ENCODE measurements at regions not wholly inside any gene's neighbourhood (a gene's known extent, or its start where the extent isn't known, plus 50 kb on each side); places are given as distances from the start of the nearest gene placed in this dataset.

DNA sequence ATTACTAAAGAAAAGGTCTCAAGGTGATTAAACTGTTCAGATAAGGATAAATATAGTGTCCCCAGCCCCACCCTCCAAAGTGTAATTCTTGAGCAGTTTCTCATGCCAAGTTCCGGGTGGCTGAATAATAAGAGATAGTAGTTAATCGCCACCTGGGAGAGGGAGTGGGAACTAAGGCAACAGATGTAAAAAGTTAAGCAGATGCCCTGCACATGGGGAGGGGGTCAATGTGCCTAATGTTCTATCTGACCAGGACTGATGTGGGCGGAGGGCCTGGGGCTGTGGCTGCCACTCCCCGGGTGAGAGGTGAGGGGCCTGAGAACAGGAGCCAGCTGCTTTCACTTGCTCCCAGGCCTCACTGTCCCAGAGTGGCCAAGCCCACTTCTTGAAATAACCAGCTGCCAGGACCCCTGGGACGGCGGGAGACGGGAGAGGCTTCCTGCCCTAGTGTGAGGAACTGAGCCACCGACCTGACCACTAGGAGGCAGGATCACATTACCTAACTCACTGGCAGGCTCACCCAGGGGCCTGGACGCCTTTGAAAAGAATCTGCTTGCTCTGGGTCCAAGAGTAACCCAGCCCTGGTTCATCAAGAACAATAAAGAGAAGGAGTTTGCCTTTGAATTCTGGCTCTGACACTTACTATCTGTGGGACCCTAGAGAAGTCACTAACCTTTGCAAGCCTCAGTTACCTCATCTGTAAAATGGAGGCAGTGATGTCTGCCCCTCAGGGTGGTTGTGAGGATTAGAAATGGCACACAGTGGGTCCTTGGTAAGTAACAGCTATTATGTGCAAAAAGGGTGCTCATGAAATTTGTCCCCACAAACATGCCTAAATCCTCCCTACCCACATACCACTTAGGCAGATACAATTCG, 179.2 kb downstream of the ATG4C start:
- DNase-seq: peak; percentile 46 to 79

DNA sequence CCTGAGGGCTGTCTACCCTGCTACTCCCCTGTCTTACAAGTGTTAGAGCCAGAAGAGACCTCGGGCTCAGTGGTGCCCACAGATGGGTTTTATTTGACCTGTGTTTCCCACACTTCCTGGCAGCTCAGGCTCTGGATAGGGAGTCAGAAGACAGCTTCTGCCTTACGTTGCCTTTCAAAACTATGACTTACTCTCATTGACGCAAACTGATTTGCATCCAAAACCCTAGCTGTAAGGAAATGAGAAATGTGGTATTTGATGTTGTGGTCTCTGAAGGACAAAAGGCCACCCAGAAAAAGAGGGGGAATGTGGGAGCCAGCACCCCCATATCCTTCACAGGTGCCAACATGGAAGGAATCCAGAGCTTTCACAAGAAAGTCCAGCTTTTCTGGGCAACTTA, 180.2 kb downstream of the ATG4C start:
- H3K9me3 ChIP-seq: no peaks in the 10 kb centered on the region
- no peaks in the 10 kb centered on the region for H3K36me3 ChIP-seq
- DNase-seq: no peak
- intact Hi-C loops (cut with DNase I; ENCODE audit: low total_unique reads): no loop called here
- H3K27me3 ChIP-seq: peaks cover 0 to 4% (median 0%) of the 10 kb centered on the region in 3 donors
- WGBS, 5 donors: 56 to 75% (median 68%) methylated on average over 3 of the region's 3 CpGs
- TF ChIP-seq, protein P1, sequence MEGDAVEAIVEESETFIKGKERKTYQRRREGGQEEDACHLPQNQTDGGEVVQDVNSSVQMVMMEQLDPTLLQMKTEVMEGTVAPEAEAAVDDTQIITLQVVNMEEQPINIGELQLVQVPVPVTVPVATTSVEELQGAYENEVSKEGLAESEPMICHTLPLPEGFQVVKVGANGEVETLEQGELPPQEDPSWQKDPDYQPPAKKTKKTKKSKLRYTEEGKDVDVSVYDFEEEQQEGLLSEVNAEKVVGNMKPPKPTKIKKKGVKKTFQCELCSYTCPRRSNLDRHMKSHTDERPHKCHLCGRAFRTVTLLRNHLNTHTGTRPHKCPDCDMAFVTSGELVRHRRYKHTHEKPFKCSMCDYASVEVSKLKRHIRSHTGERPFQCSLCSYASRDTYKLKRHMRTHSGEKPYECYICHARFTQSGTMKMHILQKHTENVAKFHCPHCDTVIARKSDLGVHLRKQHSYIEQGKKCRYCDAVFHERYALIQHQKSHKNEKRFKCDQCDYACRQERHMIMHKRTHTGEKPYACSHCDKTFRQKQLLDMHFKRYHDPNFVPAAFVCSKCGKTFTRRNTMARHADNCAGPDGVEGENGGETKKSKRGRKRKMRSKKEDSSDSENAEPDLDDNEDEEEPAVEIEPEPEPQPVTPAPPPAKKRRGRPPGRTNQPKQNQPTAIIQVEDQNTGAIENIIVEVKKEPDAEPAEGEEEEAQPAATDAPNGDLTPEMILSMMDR (IDR thresholded peaks at IDR 0.05): no peak
- no peak for TF ChIP-seq EP300 (IDR thresholded peaks at IDR 0.05)
- no peak overlapping the region for H3K4me3 ChIP-seq
- H3K27ac ChIP-seq: no peak overlapping the region
- peaks cover 0 to 6% (median 2%) of the 10 kb centered on the region in 4 donors for H3K4me1 ChIP-seq

More for the DNA sequence above, 179.2 kb downstream of the ATG4C start:
- no peak overlapping the region for H3K4me3 ChIP-seq
- no peak overlapping the region for H3K27ac ChIP-seq
- H3K9me3 ChIP-seq: no peaks in the 10 kb centered on the region
- intact Hi-C loops (cut with DNase I; ENCODE audit: low total_unique reads): no loop called here
- peaks cover 0 to 6% (median 2%) of the 10 kb centered on the region in 4 donors for H3K4me1 ChIP-seq
- H3K36me3 ChIP-seq: no peaks in the 10 kb centered on the region
- TF ChIP-seq, protein P1 (IDR thresholded peaks at IDR 0.05): peak in 4 of 7 experiments; percentile 25 to 40 (median 32)
- no peak for TF ChIP-seq POLR2A (IDR thresholded peaks at IDR 0.05)
- 15 to 31% (median 19%) methylated on average over 6 to 10 of the region's 10 CpGs for WGBS, 5 donors
- H3K27me3 ChIP-seq: peaks cover 0 to 4% (median 0%) of the 10 kb centered on the region in 3 donors

DNA sequence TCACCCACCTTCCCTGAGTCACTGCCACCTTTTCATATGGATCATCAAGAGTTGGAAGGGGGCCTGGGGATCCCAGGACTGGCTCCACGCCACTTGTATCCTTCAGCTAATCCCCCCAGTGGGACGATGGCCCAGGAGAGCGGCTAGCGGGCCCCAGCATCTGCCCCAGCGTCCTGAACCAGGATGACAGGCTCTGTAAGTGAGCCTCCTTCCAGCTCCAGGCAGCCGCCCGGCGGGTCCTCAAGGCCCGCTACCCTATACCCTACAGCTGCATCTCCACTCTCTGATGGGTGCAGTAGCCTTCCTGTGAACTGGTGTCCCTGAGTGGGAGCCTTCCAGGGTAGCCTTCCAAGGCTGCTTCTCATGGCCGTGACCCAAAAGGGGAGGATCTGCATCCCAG, 183.1 kb downstream of the ATG4C start:
- 75 to 93% (median 90%) methylated on average over 1 to 10 of the region's 10 CpGs for WGBS, 5 donors
- TF ChIP-seq EP300 (IDR thresholded peaks at IDR 0.05): no peak
- no peak for TF ChIP-seq POLR2AphosphoS5 (IDR thresholded peaks at IDR 0.05)
- TF ChIP-seq POLR2A (IDR thresholded peaks at IDR 0.05): no peak
- TF ChIP-seq, protein P1 (IDR thresholded peaks at IDR 0.05): no peak

DNA sequence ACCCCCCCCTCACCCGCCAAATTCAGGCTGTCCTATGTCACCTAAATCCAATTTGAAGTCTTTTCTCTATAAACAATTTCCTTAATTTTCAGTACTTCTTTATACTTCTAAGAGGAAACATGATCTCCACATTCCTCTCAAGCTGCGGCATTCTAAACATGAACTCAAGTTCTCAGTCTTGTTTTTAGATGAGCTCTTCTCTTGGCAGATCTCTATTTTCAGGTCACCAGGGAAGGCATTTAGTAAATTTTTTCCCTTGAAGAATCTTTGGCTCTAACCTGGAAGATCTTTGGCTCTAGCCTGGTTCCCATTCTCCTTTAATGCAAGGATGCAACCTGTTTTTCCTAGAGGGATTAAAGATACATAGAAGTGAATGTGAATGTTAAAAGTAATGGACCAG, 193.4 kb downstream of the ATG4C start:
- H3K4me1 ChIP-seq: no peaks in the 10 kb centered on the region
- intact Hi-C loops (cut with DNase I; ENCODE audit: low total_unique reads): no loop called here
- WGBS, 5 donors: 54 to 79% (median 72%) methylated on average over 2 of the region's 2 CpGs
- H3K4me3 ChIP-seq: no peak overlapping the region
- no peaks in the 10 kb centered on the region for H3K36me3 ChIP-seq
- H3K27me3 ChIP-seq: no peaks in the 10 kb centered on the region
- TF ChIP-seq, protein P1 (IDR thresholded peaks at IDR 0.05): no peak
- no peak for TF ChIP-seq POLR2A (IDR thresholded peaks at IDR 0.05)
- TF ChIP-seq POLR2AphosphoS5 (IDR thresholded peaks at IDR 0.05): no peak
- no peak for TF ChIP-seq EP300 (IDR thresholded peaks at IDR 0.05)
- DNase-seq: peak in 1 of 2 donors; percentile 25
- H3K9me3 ChIP-seq: no peaks in the 10 kb centered on the region
- no peak overlapping the region for H3K27ac ChIP-seq

More for the DNA sequence above, 183.1 kb downstream of the ATG4C start:
- intact Hi-C loops (cut with DNase I; ENCODE audit: low total_unique reads): no loop called here
- no peak overlapping the region for H3K4me3 ChIP-seq
- H3K36me3 ChIP-seq: no peaks in the 10 kb centered on the region
- peaks cover 0 to 6% (median 2%) of the 10 kb centered on the region in 4 donors for H3K4me1 ChIP-seq
- H3K27me3 ChIP-seq: peaks cover 0 to 4% (median 0%) of the 10 kb centered on the region in 3 donors
- H3K9me3 ChIP-seq: no peaks in the 10 kb centered on the region
- H3K27ac ChIP-seq: no peak overlapping the region
- no peak for DNase-seq
